HUDEP-2 (cell line): ENCODE measurements at regions not wholly inside any gene's neighbourhood (a gene's known extent, or its start where the extent isn't known, plus 50 kb on each side); places are given as distances from the start of the nearest gene placed in this dataset.
A peak's percentile ranks its signal among the peaks of the same experiment; 100 is the strongest.

ENCODE experiments used
- DNase-seq, 76 experiments: peaks; one replicate each; lab custom pipeline; 2025; ENCODE audit not compliant: unreplicated experiment in 76 of 76; lab: John Stamatoyannopoulos, UW

GRCh38 chr11:95364324-95365295 lies 133.6 kb upstream of the SESN3 start:
- DNase-seq: no peak

GRCh38 chr11:95363708-95364107 lies 132.7 kb upstream of the SESN3 start:
- no peak for DNase-seq

GRCh38 chr11:95363164-95363563 lies 132.2 kb upstream of the SESN3 start:
- DNase-seq: no peak

- DNase-seq: no peak
These were observed 130.2 kb upstream of the SESN3 start for GRCh38 chr11:95361180-95361579.

GRCh38 chr11:95360377-95361075 lies 129.5 kb upstream of the SESN3 start:
- no peak for DNase-seq

GRCh38 chr11:95359756-95360155 lies 128.8 kb upstream of the SESN3 start:
- no peak for DNase-seq

- no peak for DNase-seq
These were observed 128.3 kb upstream of the SESN3 start for GRCh38 chr11:95359341-95359663.

GRCh38 chr11:95358511-95359340 lies 127.7 kb upstream of the SESN3 start:
- no peak for DNase-seq

GRCh38 chr11:95354304-95354703 lies 123.3 kb upstream of the SESN3 start:
- no peak for DNase-seq

- DNase-seq: no peak
These were observed 122.7 kb upstream of the SESN3 start for GRCh38 chr11:95353706-95354105.

GRCh38 chr11:95352733-95353346 lies 121.8 kb upstream of the SESN3 start:
- no peak for DNase-seq

- DNase-seq: no peak
These were observed 118.4 kb upstream of the SESN3 start for GRCh38 chr11:95349345-95349942.

GRCh38 chr11:95346265-95346664 lies 115.3 kb upstream of the SESN3 start:
- DNase-seq: no peak

- DNase-seq: no peak
These were observed 114.6 kb upstream of the SESN3 start for GRCh38 chr11:95345651-95346050.

GRCh38 chr11:95344932-95345642 lies 114.1 kb upstream of the SESN3 start:
- no peak for DNase-seq

- no peak for DNase-seq
These were observed 110.2 kb upstream of the SESN3 start for GRCh38 chr11:95341221-95341620.

GRCh38 chr11:95339086-95339901 lies 108.3 kb upstream of the SESN3 start:
- DNase-seq: no peak

- DNase-seq: peak in 7 of 76 experiments; percentile 2 to 44 (median 20)
These were observed 107.5 kb upstream of the SESN3 start for GRCh38 chr11:95338430-95338991.
